ENCODE measurements at regions not wholly inside any gene's neighbourhood (a gene's known extent, or its start where the extent isn't known, plus 50 kb on each side); places are given as distances from the start of the nearest gene placed in this dataset.
"Not testable (repeated sequence)": the region's sequence is repeated elsewhere in the genome, so short reads cannot be mapped to it uniquely, and the experiment has no call there.

DNA sequence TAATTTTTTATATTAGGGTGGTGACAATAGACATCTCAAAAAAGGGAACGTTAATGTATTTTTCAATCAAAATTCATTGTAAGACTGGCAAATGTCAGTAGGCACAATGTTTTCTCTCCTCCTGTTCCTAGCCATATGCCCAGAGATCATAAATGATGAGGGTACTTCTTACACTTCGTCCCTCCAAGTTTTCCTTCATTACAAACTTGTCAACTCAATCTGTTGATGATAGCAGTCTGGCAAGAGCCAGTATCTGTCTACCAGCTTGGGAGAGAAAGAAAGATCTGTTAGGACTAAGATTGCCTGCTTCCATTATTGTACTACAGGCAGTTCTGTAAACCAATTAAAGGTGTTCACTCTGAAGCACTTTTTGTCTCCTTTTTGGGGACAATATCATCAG lies 130.9 kb upstream of the DAAM1 start:
- TF ChIP-seq, protein P1, sequence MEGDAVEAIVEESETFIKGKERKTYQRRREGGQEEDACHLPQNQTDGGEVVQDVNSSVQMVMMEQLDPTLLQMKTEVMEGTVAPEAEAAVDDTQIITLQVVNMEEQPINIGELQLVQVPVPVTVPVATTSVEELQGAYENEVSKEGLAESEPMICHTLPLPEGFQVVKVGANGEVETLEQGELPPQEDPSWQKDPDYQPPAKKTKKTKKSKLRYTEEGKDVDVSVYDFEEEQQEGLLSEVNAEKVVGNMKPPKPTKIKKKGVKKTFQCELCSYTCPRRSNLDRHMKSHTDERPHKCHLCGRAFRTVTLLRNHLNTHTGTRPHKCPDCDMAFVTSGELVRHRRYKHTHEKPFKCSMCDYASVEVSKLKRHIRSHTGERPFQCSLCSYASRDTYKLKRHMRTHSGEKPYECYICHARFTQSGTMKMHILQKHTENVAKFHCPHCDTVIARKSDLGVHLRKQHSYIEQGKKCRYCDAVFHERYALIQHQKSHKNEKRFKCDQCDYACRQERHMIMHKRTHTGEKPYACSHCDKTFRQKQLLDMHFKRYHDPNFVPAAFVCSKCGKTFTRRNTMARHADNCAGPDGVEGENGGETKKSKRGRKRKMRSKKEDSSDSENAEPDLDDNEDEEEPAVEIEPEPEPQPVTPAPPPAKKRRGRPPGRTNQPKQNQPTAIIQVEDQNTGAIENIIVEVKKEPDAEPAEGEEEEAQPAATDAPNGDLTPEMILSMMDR (IDR thresholded peaks at IDR 0.05) = no peak
- DNase-seq (ENCODE audit: low spot score) (no peak), ATAC-seq (ENCODE audit: low FRiP score) (no peak)

DNA sequence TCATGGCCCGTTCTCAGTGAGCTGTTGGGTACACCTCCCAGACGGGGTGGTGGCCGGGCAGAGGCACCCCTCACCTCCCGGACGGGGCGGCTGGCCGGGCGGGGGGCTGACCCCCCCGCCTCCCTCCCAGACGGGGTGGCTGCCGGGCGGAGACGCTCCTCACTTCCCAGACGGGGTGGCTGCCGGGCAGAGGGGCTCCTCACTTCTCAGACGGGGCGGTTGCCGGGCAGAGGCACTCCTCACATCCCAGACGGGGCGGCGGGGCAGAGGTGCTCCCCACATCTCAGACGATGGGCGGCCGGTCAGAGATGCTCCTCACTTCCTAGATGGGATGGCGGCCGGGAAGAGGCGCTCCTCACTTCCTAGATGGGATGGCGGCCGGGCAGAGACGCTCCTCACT lies 129.7 kb upstream of the DAAM1 start:
- not testable (repeated sequence) for ATAC-seq (ENCODE audit: low FRiP score); DNase-seq (ENCODE audit: low spot score)

DNA sequence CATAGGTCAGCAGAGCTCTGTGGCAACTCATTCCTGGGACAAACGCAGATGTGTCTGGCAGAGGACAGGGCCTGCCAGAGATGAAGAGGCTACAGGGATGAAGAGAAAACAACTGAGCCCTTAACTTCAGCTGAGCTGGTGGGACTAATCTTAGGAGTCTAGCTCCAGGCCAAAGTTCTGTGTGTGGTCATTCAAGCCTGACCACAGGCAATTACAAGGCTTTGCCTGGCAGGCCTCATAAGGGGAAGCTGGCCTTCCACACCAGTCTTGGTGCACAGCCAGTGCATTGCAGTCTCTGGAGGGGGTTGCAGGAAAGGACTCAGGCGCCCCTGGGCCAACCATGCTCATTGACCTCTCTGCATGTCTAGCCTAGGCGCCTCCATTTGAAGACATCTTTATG lies 127.6 kb upstream of the DAAM1 start:
- DNase-seq (ENCODE audit: low spot score) (no peak), ATAC-seq (ENCODE audit: low FRiP score) (no peak)
- TF ChIP-seq, protein P1 (IDR thresholded peaks at IDR 0.05) = no peak

DNA sequence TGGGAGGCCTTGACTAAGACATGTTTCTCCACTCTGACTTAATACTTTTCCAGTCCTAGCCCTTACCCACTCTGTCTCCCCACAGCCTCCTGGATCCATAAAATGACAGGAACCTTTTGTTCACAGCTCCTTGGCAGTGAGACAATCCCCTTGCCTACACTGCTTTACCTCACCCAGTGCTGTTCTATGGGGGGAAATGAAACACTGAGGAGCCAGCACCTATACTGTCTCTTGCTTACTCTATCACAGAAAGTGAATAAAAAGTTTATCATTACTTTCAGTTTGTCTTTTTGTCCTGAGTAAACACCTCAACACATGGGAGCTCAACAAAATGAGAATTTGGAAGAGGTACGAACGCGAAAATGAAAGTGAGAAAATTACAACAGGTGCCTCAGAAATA lies 127.2 kb upstream of the DAAM1 start:
- TF ChIP-seq, protein P1 (IDR thresholded peaks at IDR 0.05) = no peak
- no peak for ATAC-seq (ENCODE audit: low FRiP score)
- DNase-seq (ENCODE audit: low spot score) = no peak

DNA sequence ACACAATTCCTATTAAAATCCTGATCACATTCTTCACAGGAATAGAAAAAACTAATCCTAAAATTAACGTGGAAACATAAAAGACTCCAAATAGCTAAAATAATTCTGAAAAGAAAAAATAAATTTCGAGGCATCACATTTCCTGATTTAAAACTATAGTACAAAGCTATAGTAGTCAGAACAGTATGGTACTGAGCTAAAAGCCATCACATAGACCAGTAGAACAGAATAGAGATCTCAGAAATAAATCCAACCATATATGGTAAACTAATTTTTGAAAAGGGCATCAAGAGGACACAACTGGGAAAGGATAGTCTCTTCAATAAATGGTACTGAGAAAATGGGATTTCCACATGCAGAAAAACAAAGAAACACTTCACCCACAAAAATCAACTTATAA lies 125.2 kb upstream of the DAAM1 start:
- ATAC-seq (ENCODE audit: low FRiP score) (no peak), DNase-seq (ENCODE audit: low spot score) (no peak)
- TF ChIP-seq, protein P1 (IDR thresholded peaks at IDR 0.05) = no peak

DNA sequence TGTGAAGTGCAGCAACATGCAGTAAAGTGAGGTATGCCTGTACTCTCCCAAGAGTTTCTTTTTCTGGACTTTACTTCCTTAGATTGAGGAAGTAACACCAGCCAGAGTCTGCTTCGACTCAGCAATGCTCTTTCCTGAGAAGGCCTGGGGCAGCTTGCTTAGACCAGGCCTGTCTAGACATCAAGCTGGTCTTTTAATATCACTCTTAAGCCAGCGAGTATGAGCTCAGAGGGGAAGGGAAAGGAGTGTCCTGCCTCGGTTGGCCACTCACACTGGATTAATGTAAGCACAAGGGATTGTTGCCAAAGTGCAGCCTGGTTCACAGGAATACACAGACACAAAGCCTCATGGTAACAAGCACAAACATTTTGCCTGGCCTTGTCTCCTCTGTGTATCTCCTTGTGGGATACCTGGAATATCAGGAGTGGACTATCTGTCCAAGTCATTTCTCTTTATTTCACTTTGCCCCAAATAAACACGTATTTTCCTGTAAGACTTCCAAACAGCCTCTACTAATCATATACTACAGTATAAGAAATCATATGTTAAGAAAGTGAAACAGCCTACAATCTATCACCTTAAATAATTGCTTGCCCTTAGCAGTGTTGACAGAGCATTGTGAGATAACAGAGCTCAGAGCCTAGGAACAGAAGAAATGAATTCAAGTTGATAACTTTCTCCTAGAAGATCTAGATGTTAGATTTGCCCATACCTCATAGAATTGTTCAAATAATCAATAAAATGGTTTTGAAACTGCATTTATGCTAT lies 121.2 kb upstream of the DAAM1 start:
- no peak for DNase-seq (ENCODE audit: low spot score)
- ATAC-seq (ENCODE audit: low FRiP score) = no peak
- TF ChIP-seq, protein P1 (IDR thresholded peaks at IDR 0.05) = no peak

DNA sequence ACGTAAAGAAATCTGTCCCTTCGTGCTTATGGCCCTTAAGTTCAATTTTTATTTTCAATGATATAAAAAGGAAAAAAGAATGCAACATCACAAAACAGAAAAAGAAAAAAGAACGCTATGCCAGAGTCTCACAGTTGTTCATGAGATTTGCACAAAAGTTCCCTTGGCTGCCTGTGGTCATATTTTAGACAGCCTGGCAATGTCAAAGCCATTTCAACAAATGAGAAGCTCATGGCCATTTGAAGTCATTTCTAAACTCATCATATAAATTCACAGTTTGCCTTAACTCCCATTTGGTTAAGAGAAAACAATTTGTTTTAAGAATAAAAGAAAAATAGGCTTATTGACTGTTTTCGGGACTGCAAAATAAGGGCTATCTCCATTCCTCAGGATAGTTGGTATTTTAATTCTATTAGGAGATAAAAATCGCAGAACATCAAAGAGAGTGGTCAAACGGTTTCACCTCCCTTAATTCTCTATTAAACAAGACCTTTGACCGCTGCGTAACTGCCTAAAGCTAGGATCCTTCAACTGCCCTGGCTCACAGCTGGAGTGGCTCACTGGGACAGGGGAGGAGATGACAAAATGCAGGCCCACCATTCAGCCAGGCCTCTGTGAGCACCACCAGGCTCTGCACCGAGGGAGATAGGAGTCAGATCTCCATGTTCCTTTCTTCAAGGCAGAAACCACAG lies 119.2 kb upstream of the DAAM1 start:
- TF ChIP-seq, protein P1 (IDR thresholded peaks at IDR 0.05) = no peak
- DNase-seq (ENCODE audit: low spot score) (no peak), ATAC-seq (ENCODE audit: low FRiP score) (no peak)

Data from omental fat pad (tissue), 3 donors.